Type B pancreatic cell (in vitro differentiated cells): ENCODE measurements at regions not wholly inside any gene's neighbourhood (a gene's known extent, or its start where the extent isn't known, plus 50 kb on each side); places are given as distances from the start of the nearest gene placed in this dataset.

Source experiments
- DNase-seq: peaks from one replicate; pipeline ENCODE4 v3.0.0; 2021; ENCODE audit warnings: mixed read lengths; ENCODE audit not compliant: unreplicated experiment; ENCODE audit errors: extremely low spot score
- H3K27ac Mint-ChIP-seq: 2 replicates; pipeline ENCODE4 v1.8.0; 2021; ENCODE audit warnings: mild to moderate bottlenecking, mixed read lengths
- H3K27me3 Mint-ChIP-seq: 2 replicates; pipeline ENCODE4 v1.8.0; 2021; ENCODE audit warnings: mixed read lengths
- H3K36me3 Mint-ChIP-seq: 2 replicates; pipeline ENCODE4 v1.8.0; 2021; ENCODE audit warnings: mixed read lengths
- H3K4me1 Mint-ChIP-seq: one replicate; pipeline ENCODE4 v1.8.0; 2021; ENCODE audit warnings: mixed read lengths; ENCODE audit not compliant: unreplicated experiment
- H3K4me3 Mint-ChIP-seq: 2 replicates; pipeline ENCODE4 v1.8.0; 2021; ENCODE audit warnings: mild to moderate bottlenecking, mixed read lengths
- H3K9me3 Mint-ChIP-seq: 2 replicates; pipeline ENCODE4 v1.8.0; 2021; ENCODE audit warnings: mixed read lengths
- CTCF ChIP-seq: fragments of 200-600 bp; sonication (generic); conservative IDR thresholded peaks from 2 replicates; pipeline ENCODE4 v1.5.0; 2021; ENCODE audit warnings: antibody characterized with exemption, mild to moderate bottlenecking

DNA sequence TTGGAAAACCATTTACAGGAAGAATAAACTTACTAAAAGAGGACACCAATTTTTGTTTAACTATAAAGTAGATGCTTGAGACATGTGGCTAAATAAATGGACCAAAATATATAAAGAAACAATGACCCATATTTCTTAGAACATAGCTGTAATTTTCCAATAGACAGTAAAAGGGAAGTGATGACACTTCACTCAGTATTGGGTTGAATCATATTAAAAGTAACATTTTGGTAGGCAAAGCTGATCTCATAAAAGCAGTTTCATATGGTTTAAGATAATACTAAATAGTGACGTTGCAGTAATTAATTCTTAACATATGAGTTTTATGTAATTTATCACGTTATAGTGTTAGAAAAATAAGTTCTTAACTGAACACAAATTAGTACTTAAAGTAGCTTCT is 308.9 kb upstream of the RUNX1 start:
- no peak for DNase-seq
- Mint-ChIP-seq H3K4me1 (peaks cover 5% of the 10 kb centered on the region), H3K27ac (no peak overlapping the region), H3K27me3 (peaks cover 3% of the 10 kb centered on the region), H3K36me3 (no peaks in the 10 kb centered on the region), H3K9me3 (no peaks in the 10 kb centered on the region), H3K4me3 (no peak overlapping the region)
- TF ChIP-seq CTCF: no peak

DNA sequence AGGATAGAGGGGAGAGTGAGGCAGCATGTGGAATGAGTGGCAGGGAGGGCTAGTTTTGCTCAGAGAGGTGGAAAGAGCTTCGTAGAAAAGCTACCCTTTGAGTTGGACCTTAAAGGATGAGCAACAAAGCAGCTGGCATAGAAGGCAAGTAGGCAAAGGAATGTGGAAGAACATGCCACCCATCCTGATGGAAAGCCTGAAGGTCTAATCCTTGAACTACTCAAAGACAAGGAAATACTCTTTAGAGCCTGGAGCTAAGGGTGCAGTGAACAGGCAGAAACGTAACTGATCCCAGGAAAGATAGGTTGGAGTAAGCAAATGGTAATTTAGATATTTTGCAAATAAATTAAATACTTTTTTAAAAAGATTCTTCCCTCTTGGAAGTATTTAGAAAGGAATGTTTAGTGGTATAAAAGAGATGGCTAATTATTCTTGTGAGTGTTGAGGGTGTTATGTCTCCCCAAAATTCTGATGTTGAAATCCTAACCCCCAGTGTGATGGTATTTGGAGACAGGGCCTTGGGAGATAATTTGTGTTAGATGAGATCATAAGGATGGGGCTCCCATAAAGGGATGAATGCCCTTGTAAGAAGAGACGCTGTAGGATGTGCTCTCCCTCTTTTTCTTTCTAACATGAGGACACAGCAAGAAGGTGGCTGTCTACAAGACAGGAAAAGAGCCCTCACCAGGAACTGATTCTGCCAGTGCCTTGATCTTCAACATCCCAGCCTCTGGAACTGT is 308.1 kb upstream of the RUNX1 start:
- Mint-ChIP-seq H3K4me3 (no peak overlapping the region), H3K36me3 (no peaks in the 10 kb centered on the region), H3K27ac (no peak overlapping the region), H3K9me3 (no peaks in the 10 kb centered on the region), H3K27me3 (peaks cover 3% of the 10 kb centered on the region), H3K4me1 (peaks cover 5% of the 10 kb centered on the region)
- TF ChIP-seq CTCF: no peak
- DNase-seq: no peak

DNA sequence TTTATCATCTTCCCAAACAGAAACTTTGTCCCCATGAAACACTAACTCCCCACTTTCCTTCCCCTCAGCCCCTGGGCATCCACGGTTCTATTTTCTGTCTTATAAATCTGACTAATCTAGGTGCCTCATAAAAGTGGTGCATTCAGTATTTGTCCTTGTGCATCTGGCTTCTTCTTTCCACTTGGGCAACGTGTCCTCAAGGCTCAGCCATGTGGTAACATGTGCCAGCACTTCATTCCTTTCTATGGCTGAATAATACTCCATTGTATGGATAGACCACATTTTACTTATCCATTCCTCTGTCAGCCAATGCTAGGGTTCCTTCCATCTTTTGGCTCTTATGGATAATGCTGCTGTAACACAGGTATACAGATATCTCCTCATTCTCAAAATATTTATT is 305.0 kb upstream of the RUNX1 start:
- TF ChIP-seq CTCF: no peak
- Mint-ChIP-seq H3K27ac (no peak overlapping the region), H3K4me1 (peaks cover 4% of the 10 kb centered on the region)

DNA sequence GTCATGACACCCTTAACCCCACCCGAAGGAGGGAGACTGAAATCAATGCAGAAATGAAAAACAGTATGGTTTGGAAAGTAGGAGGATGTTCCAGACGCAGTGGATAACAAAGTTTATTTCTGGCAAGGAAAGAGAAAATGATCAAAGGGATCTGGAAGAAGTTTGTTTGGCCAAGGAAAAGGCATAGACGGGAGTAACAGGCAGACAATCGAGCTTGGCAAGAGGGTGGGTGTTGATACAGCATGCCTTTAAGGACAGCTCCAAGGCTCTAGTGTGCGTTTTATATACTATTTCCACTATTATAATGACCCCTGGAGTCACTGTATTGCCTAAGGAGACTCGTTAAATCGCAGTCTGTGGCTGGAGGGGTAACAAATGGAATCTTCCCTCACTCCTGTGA is 303.7 kb upstream of the RUNX1 start:
- Mint-ChIP-seq H3K4me1 (peaks cover 4% of the 10 kb centered on the region), H3K9me3 (no peaks in the 10 kb centered on the region), H3K4me3 (no peak overlapping the region), H3K27ac (no peak overlapping the region), H3K36me3 (no peaks in the 10 kb centered on the region), H3K27me3 (peaks cover 3% of the 10 kb centered on the region)
- DNase-seq: no peak
- TF ChIP-seq CTCF: no peak

More for the DNA sequence above, 305.0 kb upstream of the RUNX1 start:
- Mint-ChIP-seq H3K27me3 (peaks cover 3% of the 10 kb centered on the region), H3K9me3 (no peaks in the 10 kb centered on the region), H3K36me3 (no peaks in the 10 kb centered on the region), H3K4me3 (no peak overlapping the region)
- no peak for DNase-seq

DNA sequence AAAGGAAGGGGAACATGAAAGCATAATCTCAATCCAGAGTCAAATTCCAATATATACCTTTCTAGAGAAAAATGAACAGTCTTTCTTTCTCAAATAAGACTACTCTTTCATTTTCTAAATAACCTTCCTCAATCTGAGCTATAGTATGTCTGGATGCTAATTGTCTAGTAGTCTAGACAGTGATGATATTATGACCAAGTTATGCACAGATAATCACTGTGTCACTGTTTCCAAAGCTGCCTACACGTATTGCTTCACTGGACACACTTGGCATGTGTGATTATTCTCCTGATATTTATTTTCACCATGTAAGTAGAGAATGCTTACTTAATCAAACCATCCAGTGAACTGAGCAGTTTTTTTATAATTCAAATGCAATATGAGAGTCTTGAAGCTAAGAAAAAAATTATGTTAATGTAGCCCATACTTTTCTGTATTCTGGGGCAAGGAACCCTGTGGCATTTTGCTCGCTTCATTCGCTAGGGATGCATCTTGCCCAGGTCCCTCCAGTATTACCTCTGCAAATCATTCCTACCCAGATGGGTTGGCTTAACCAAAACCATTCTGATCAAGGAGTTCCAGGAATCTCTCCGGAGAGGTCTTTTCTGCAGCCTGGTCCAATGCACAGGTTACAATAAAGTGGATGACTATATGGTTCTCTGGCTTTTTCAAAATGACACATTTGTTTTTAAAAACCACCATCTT is 303.1 kb upstream of the RUNX1 start:
- peaks cover 4% of the 10 kb centered on the region for H3K4me1 Mint-ChIP-seq
- H3K9me3 Mint-ChIP-seq: no peaks in the 10 kb centered on the region
- no peak for TF ChIP-seq CTCF

More for the DNA sequence above, 303.1 kb upstream of the RUNX1 start:
- Mint-ChIP-seq H3K27me3 (peaks cover 9% of the 10 kb centered on the region), H3K36me3 (no peaks in the 10 kb centered on the region), H3K27ac (no peak overlapping the region), H3K4me3 (no peak overlapping the region)
- no peak for DNase-seq
